OCI-LY7 (cell line): ENCODE measurements at regions not wholly inside any gene's neighbourhood (a gene's known extent, or its start where the extent isn't known, plus 50 kb on each side); places are given as distances from the start of the nearest gene placed in this dataset.

Source experiments
- BruUV-seq: library from RNA; stranded (reverse); fragments of 400-500 nt; replicated peaks from 2 replicates; lab custom pipeline; 2021; lab: Mats Ljungman, UMichigan
- CTCF ChIA-PET: fragments of 300-600 bp; sonication (Branson Sonifier 250); formaldehyde crosslinking; loops from one replicate; lab custom pipeline; 2022; ENCODE audit warnings: antibody characterized with exemption; ENCODE audit not compliant: unreplicated experiment; lab: Charles Lee
- POLR2A ChIA-PET: fragments of 300-600 bp; sonication (Branson Sonifier 250); formaldehyde crosslinking; loops from one replicate; lab custom pipeline; 2022; ENCODE audit warnings: antibody characterized with exemption; lab: Charles Lee
- DNase-seq: peaks from one replicate; pipeline ENCODE4 v3.0.0-alpha.2; 2015; ENCODE audit warnings: low spot score
- H2AFZ ChIP-seq: fragments of 200-600 bp; sonication (generic), shearing (Covaris generic); 2 replicates; pipeline ENCODE4 v1.6.1; 2014; ENCODE audit warnings: mild to moderate bottlenecking, antibody characterized with exemption, low read length, moderate library complexity
- H3K27ac ChIP-seq: fragments of 200-600 bp; sonication (generic); 2 replicates; pipeline ENCODE4 v1.5.1; 2014; ENCODE audit warnings: mixed run types, low read depth, mild to moderate bottlenecking, moderate library complexity, low read length, inconsistent platforms; ENCODE audit not compliant: poor library complexity, severe bottlenecking
- H3K36me3 ChIP-seq: fragments of 200-600 bp; sonication (generic); 2 replicates; pipeline ENCODE4 v1.6.1; 2014; ENCODE audit warnings: mild to moderate bottlenecking, antibody characterized with exemption, low read length, moderate library complexity, mixed read lengths; ENCODE audit not compliant: insufficient read depth
- H3K4me1 ChIP-seq: fragments of 200-600 bp; sonication (generic); 2 replicates; pipeline ENCODE4 v1.5.1; 2014; ENCODE audit warnings: mild to moderate bottlenecking, low read length; ENCODE audit not compliant: insufficient read depth, poor library complexity, severe bottlenecking
- H3K4me2 ChIP-seq: fragments of 200-600 bp; sonication (generic); 2 replicates; pipeline ENCODE4 v1.6.1; 2014; ENCODE audit warnings: mild to moderate bottlenecking, low read length
- H3K4me3 ChIP-seq: fragments of 200-600 bp; sonication (generic); 2 replicates; pipeline ENCODE4 v1.5.1; 2014; ENCODE audit warnings: mild to moderate bottlenecking, low read depth, low read length; ENCODE audit not compliant: poor library complexity, severe bottlenecking
- H3K79me2 ChIP-seq: fragments of 200-600 bp; sonication (generic); 2 replicates; pipeline ENCODE4 v1.6.1; 2016; ENCODE audit warnings: low read depth, mild to moderate bottlenecking, low read length, moderate library complexity, mixed read lengths; ENCODE audit not compliant: insufficient read depth
- H3K9me2 ChIP-seq: fragments of 200-600 bp; sonication (generic); 2 replicates; pipeline ENCODE4 v1.6.1; 2016; ENCODE audit warnings: mild to moderate bottlenecking, low read length, mixed read lengths; ENCODE audit not compliant: insufficient read depth
- H3K9me3 ChIP-seq: fragments of 200-600 bp; sonication (generic); 2 replicates; pipeline ENCODE4 v1.6.1; 2014; ENCODE audit warnings: mild to moderate bottlenecking, mixed run types, low read length, mixed read lengths
- H4K20me1 ChIP-seq: fragments of 200-600 bp; sonication (generic); 2 replicates; pipeline ENCODE4 v1.6.1; 2014; ENCODE audit warnings: mild to moderate bottlenecking, antibody characterized with exemption, low read length, moderate library complexity, mixed read lengths; ENCODE audit not compliant: insufficient read depth
- EZH2phosphoT487 ChIP-seq: fragments of 200-600 bp; sonication (generic); IDR thresholded peaks from 2 replicates; pipeline ENCODE4 v1.6.1; 2018; ENCODE audit warnings: low read depth, borderline replicate concordance, mild to moderate bottlenecking, mixed run types, antibody characterized with exemption, low read length, moderate library complexity, mixed read lengths
- intact Hi-C: fragments of 100-400 bp; cut with micrococcal nuclease; formaldehyde crosslinking; loops from one replicate; pipeline ENCODE4 v1.10.0; 2022; ENCODE audit not compliant: unreplicated experiment
- TF ChIP-seq, protein P1 (sequence below): fragments of 200-600 bp; sonication (generic); conservative IDR thresholded peaks from 2 replicates; pipeline ENCODE4 v1.5.1; 2014; ENCODE audit warnings: mild to moderate bottlenecking, antibody characterized with exemption, low read length, moderate library complexity, mixed read lengths

- Histone ChIP-seq H3K4me2 (no peak overlapping the region), H3K4me1 (no peaks in the 10 kb centered on the region), H3K9me3 (no peaks in the 10 kb centered on the region), H3K9me2 (no peaks in the 10 kb centered on the region), H4K20me1 (no peaks in the 10 kb centered on the region), H2AFZ (no peak overlapping the region), H3K27ac (no peak overlapping the region), H3K79me2 (no peaks in the 10 kb centered on the region), H3K36me3 (no peaks in the 10 kb centered on the region), H3K4me3 (no peak overlapping the region)
- no peak for DNase-seq
- ChIA-PET CTCF (no interaction called here), POLR2A (no interaction called here)
- intact Hi-C loops, result no loop called here
- TF ChIP-seq, protein P1, sequence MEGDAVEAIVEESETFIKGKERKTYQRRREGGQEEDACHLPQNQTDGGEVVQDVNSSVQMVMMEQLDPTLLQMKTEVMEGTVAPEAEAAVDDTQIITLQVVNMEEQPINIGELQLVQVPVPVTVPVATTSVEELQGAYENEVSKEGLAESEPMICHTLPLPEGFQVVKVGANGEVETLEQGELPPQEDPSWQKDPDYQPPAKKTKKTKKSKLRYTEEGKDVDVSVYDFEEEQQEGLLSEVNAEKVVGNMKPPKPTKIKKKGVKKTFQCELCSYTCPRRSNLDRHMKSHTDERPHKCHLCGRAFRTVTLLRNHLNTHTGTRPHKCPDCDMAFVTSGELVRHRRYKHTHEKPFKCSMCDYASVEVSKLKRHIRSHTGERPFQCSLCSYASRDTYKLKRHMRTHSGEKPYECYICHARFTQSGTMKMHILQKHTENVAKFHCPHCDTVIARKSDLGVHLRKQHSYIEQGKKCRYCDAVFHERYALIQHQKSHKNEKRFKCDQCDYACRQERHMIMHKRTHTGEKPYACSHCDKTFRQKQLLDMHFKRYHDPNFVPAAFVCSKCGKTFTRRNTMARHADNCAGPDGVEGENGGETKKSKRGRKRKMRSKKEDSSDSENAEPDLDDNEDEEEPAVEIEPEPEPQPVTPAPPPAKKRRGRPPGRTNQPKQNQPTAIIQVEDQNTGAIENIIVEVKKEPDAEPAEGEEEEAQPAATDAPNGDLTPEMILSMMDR, result no peak
- no peak for TF ChIP-seq EZH2phosphoT487
- no TSS peak for BruUV-seq
Measured at GRCh38 chrX:110472265-110472664, 113.6 kb downstream of the RTL9 start.

GRCh38 chrX:110477593-110478228 is 119.1 kb downstream of the RTL9 start:
- Histone ChIP-seq H3K36me3 (no peaks in the 10 kb centered on the region), H3K79me2 (no peaks in the 10 kb centered on the region), H3K4me2 (no peak overlapping the region), H3K4me3 (no peak overlapping the region), H3K27ac (no peak overlapping the region), H2AFZ (no peak overlapping the region), H3K9me3 (no peaks in the 10 kb centered on the region), H4K20me1 (no peaks in the 10 kb centered on the region), H3K9me2 (no peaks in the 10 kb centered on the region), H3K4me1 (no peaks in the 10 kb centered on the region)
- no peak for TF ChIP-seq EZH2phosphoT487
- TF ChIP-seq, protein P1, result no peak
- ChIA-PET CTCF (no interaction called here), POLR2A (no interaction called here)
- BruUV-seq, result no TSS peak
- no peak for DNase-seq
- intact Hi-C loops, result no loop called here

- ChIA-PET CTCF (no interaction called here), POLR2A (no interaction called here)
- H3K27ac ChIP-seq, result no peak overlapping the region
- H3K4me1 ChIP-seq, result no peaks in the 10 kb centered on the region
- no peak for DNase-seq
- H3K9me3 ChIP-seq, result no peaks in the 10 kb centered on the region
- H3K9me2 ChIP-seq, result no peaks in the 10 kb centered on the region
- TF ChIP-seq, protein P1, result no peak
- TF ChIP-seq EZH2phosphoT487, result no peak
- no peak overlapping the region for H3K4me3 ChIP-seq
- H4K20me1 ChIP-seq, result no peaks in the 10 kb centered on the region
- intact Hi-C loops, result no loop called here
- no TSS peak for BruUV-seq
- no peaks in the 10 kb centered on the region for H3K36me3 ChIP-seq
- no peak overlapping the region for H2AFZ ChIP-seq
- no peak overlapping the region for H3K4me2 ChIP-seq
- H3K79me2 ChIP-seq, result no peaks in the 10 kb centered on the region
Measured at GRCh38 chrX:110491846-110492620, 133.4 kb downstream of the RTL9 start.
